Posterior cingulate gyrus (tissue), 11 donors: ENCODE measurements at regions not wholly inside any gene's neighbourhood (a gene's known extent, or its start where the extent isn't known, plus 50 kb on each side); places are given as distances from the start of the nearest gene placed in this dataset.

Experiments
- DNase-seq, 10 donors: peaks; one replicate each; pipeline versions ENCODE4 v3.0.0 to v3.0.0-alpha.2; 2020 to 2021; ENCODE audit warnings: mixed read lengths in 3 of 10
- intact Hi-C: fragments of 100-400 bp; cut with DNase I; formaldehyde crosslinking; loops from one replicate; pipeline ENCODE4 v1.15.1; 2023

- intact Hi-C loops: no loop called here
These were observed 114.0 kb downstream of the MAT2B start for GRCh38 chr5:163619273-163619934.

GRCh38 chr5:163619951-163620350 is 114.5 kb downstream of the MAT2B start:
- DNase-seq: no peak
- intact Hi-C loops: no loop called here

More at GRCh38 chr5:163619273-163619934, 114.0 kb downstream of the MAT2B start:
- DNase-seq: no peak

GRCh38 chr5:163622799-163623198 is 117.4 kb downstream of the MAT2B start:
- DNase-seq: no peak
- intact Hi-C loops: no loop called here

GRCh38 chr5:163623524-163623923 is 118.1 kb downstream of the MAT2B start:
- intact Hi-C loops: no loop called here
- no peak for DNase-seq

GRCh38 chr5:163623986-163624385 is 118.6 kb downstream of the MAT2B start:
- intact Hi-C loops: no loop called here
- DNase-seq: no peak

GRCh38 chr5:163624431-163624830 is 119.0 kb downstream of the MAT2B start:
- DNase-seq: no peak
- intact Hi-C loops: no loop called here

- no peak for DNase-seq
- intact Hi-C loops: no loop called here
These were observed 121.5 kb downstream of the MAT2B start for GRCh38 chr5:163626904-163627434.

GRCh38 chr5:163631856-163632255 is 126.4 kb downstream of the MAT2B start:
- intact Hi-C loops: no loop called here
- DNase-seq: peak in 1 of 10 donors; percentile 15

GRCh38 chr5:163633926-163634460 is 128.6 kb downstream of the MAT2B start:
- DNase-seq: no peak
- intact Hi-C loops: no loop called here

- intact Hi-C loops: no loop called here
- DNase-seq: no peak
These were observed 130.2 kb downstream of the MAT2B start for GRCh38 chr5:163635631-163636030.

- DNase-seq: no peak
- intact Hi-C loops: no loop called here
These were observed 137.5 kb downstream of the MAT2B start for GRCh38 chr5:163642904-163643303.

GRCh38 chr5:163645421-163646416 is 140.3 kb downstream of the MAT2B start:
- intact Hi-C loops: no loop called here
- DNase-seq: no peak

- intact Hi-C loops: no loop called here
- no peak for DNase-seq
These were observed 144.1 kb downstream of the MAT2B start for GRCh38 chr5:163649514-163649913.

GRCh38 chr5:163653526-163653925 is 148.1 kb downstream of the MAT2B start:
- DNase-seq: no peak
- intact Hi-C loops: no loop called here

GRCh38 chr5:163658702-163659567 is 153.5 kb downstream of the MAT2B start:
- intact Hi-C loops: no loop called here
- no peak for DNase-seq

GRCh38 chr5:163659568-163659902 is 154.1 kb downstream of the MAT2B start:
- intact Hi-C loops: no loop called here
- no peak for DNase-seq

GRCh38 chr5:163660486-163660885 is 155.1 kb downstream of the MAT2B start:
- intact Hi-C loops: no loop called here
- DNase-seq: no peak

- DNase-seq: no peak
- intact Hi-C loops: no loop called here
These were observed 155.9 kb downstream of the MAT2B start for GRCh38 chr5:163661360-163661759.

GRCh38 chr5:163670036-163670435 is 164.6 kb downstream of the MAT2B start:
- intact Hi-C loops: no loop called here
- no peak for DNase-seq

GRCh38 chr5:163677092-163677491 is 171.7 kb downstream of the MAT2B start:
- intact Hi-C loops: no loop called here
- no peak for DNase-seq
